NCI-H2107 treated with DMSO at 0.1 percent for 48 hours (cell line): ENCODE measurements at regions not wholly inside any gene's neighbourhood (a gene's known extent, or its start where the extent isn't known, plus 50 kb on each side); places are given as distances from the start of the nearest gene placed in this dataset.

Experiments used
- DNase-seq: peaks from one replicate; lab custom pipeline; 2025; ENCODE audit not compliant: unreplicated experiment; lab: John Stamatoyannopoulos, UW

GRCh38 chr4:14087921-14088320 is 460.4 kb upstream of the BOD1L1 start:
- DNase-seq: no peak

GRCh38 chr4:14091531-14091930 is 464.0 kb upstream of the BOD1L1 start:
- DNase-seq: no peak

- no peak for DNase-seq
These were observed 464.4 kb upstream of the BOD1L1 start for GRCh38 chr4:14091966-14092365.

- DNase-seq: no peak
These were observed 465.2 kb upstream of the BOD1L1 start for GRCh38 chr4:14092741-14093140.

- no peak for DNase-seq
These were observed 468.3 kb upstream of the BOD1L1 start for GRCh38 chr4:14095831-14096230.

GRCh38 chr4:14096396-14096965 is 469.0 kb upstream of the BOD1L1 start:
- no peak for DNase-seq

- DNase-seq: no peak
These were observed 472.8 kb upstream of the BOD1L1 start for GRCh38 chr4:14100349-14100748.

- no peak for DNase-seq
These were observed 482.9 kb upstream of the BOD1L1 start for GRCh38 chr4:14110407-14110806.

GRCh38 chr4:14111730-14112181 is 484.2 kb upstream of the BOD1L1 start:
- no peak for DNase-seq

GRCh38 chr4:14115106-14115505 is 487.6 kb upstream of the BOD1L1 start:
- no peak for DNase-seq

- DNase-seq: no peak
These were observed 490.2 kb upstream of the BOD1L1 start for GRCh38 chr4:14117575-14118238.

- DNase-seq: no peak
These were observed 497.3 kb upstream of the BOD1L1 start for GRCh38 chr4:14124816-14125215.

GRCh38 chr4:14125375-14126129 is 498.0 kb upstream of the BOD1L1 start:
- no peak for DNase-seq

GRCh38 chr4:14130551-14130950 is 503.0 kb upstream of the BOD1L1 start:
- DNase-seq: no peak

- DNase-seq: no peak
These were observed 503.8 kb upstream of the BOD1L1 start for GRCh38 chr4:14131335-14131734.

GRCh38 chr4:14132301-14132700 is 504.8 kb upstream of the BOD1L1 start:
- DNase-seq: no peak

GRCh38 chr4:14138106-14138505 is 510.6 kb upstream of the BOD1L1 start:
- DNase-seq: no peak

GRCh38 chr4:14143892-14144291 is 516.4 kb upstream of the BOD1L1 start:
- DNase-seq: no peak

GRCh38 chr4:14149176-14150053 is 521.9 kb upstream of the BOD1L1 start:
- no peak for DNase-seq

GRCh38 chr4:14151101-14151500 is 523.6 kb upstream of the BOD1L1 start:
- DNase-seq: no peak

- DNase-seq: no peak
These were observed 525.5 kb upstream of the BOD1L1 start for GRCh38 chr4:14152834-14153519.
